Activated B cell treated with CpG ODN at 0.5 μM for 24 hours (primary cell): ENCODE measurements at regions not wholly inside any gene's neighbourhood (a gene's known extent, or its start where the extent isn't known, plus 50 kb on each side); places are given as distances from the start of the nearest gene placed in this dataset.

Experiments used
- ATAC-seq: fragments of 200-7000 bp; cut with Tn5 transposase; one replicate; pipeline ENCODE4 v1.10.0; 2021; ENCODE audit warnings: low read depth, mild to moderate bottlenecking, moderate library complexity
- CTCF ChIA-PET: fragments of 350-600 bp; sonication (Branson Sonifier 250); formaldehyde crosslinking; loops from one replicate; lab custom pipeline; 2021; ENCODE audit warnings: antibody characterized with exemption; lab: Charles Lee
- POLR2A ChIA-PET: fragments of 350-600 bp; sonication (Branson Sonifier 250); formaldehyde crosslinking; loops from one replicate; lab custom pipeline; 2021; ENCODE audit warnings: antibody characterized with exemption; lab: Charles Lee
- DNase-seq: peaks from one replicate; pipeline ENCODE4 v3.0.0; 2022
- H3K27ac Mint-ChIP-seq: one replicate; pipeline ENCODE4 v1.8.0; 2020; ENCODE audit warnings: mixed read lengths
- H3K27me3 Mint-ChIP-seq: one replicate; pipeline ENCODE4 v1.8.0; 2021; ENCODE audit warnings: mixed read lengths
- H3K36me3 Mint-ChIP-seq: one replicate; pipeline ENCODE4 v1.8.0; 2021; ENCODE audit warnings: low read depth, mixed read lengths
- H3K4me1 Mint-ChIP-seq: one replicate; pipeline ENCODE4 v1.8.0; 2021; ENCODE audit warnings: mixed read lengths
- H3K4me3 Mint-ChIP-seq: one replicate; pipeline ENCODE4 v1.8.0; 2020; ENCODE audit warnings: mild to moderate bottlenecking, mixed read lengths
- H3K9me3 Mint-ChIP-seq: one replicate; pipeline ENCODE4 v1.8.0; 2020; ENCODE audit warnings: mixed read lengths
- CTCF ChIP-seq: fragments of 200-600 bp; IDR thresholded peaks from one replicate; pipeline ENCODE4 v1.8.0; 2022; ENCODE audit warnings: antibody characterized with exemption, mild to moderate bottlenecking
- intact Hi-C: fragments of 100-400 bp; cut with micrococcal nuclease; formaldehyde crosslinking; loops from one replicate; pipeline ENCODE4 v1.15.1; 2024

GRCh38 chr7:142347091-142347490 lies 89.2 kb upstream of the PRSS58 start:
- Mint-ChIP-seq H3K27ac (no peak overlapping the region), H3K4me1 (no peaks in the 10 kb centered on the region), H3K36me3 (no peaks in the 10 kb centered on the region), H3K9me3 (no peaks in the 10 kb centered on the region), H3K4me3 (no peak overlapping the region), H3K27me3 (peaks cover 17% of the 10 kb centered on the region)
- ATAC-seq (no peak), DNase-seq (no peak)
- ChIA-PET CTCF (no interaction called here), POLR2A (no interaction called here)
- intact Hi-C loops = no loop called here
- TF ChIP-seq CTCF = no peak

DNA sequence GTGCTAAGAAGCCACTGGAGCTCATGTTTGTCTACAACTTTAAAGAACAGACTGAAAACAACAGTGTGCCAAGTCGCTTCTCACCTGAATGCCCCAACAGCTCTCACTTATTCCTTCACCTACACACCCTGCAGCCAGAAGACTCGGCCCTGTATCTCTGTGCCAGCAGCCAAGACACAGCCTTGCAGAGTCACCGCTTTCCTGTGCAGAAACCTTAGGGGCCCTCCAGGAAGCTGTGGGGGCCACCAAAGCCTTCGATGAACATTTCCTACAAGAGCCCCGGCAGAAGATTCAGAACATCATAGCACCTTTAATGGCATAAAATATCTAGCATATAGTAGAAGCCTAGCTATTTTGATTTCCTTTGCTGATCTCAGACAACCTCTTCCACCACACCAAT lies 88.0 kb upstream of the PRSS58 start:
- Mint-ChIP-seq H3K36me3 (no peaks in the 10 kb centered on the region), H3K27me3 (peaks cover 17% of the 10 kb centered on the region), H3K9me3 (no peaks in the 10 kb centered on the region), H3K4me1 (no peaks in the 10 kb centered on the region), H3K27ac (no peak overlapping the region), H3K4me3 (no peak overlapping the region)
- TF ChIP-seq CTCF = no peak
- DNase-seq (no peak), ATAC-seq (no peak)
- CTCF ChIA-PET = no interaction called here
- POLR2A ChIA-PET = no interaction called here
- intact Hi-C loops = no loop called here

DNA sequence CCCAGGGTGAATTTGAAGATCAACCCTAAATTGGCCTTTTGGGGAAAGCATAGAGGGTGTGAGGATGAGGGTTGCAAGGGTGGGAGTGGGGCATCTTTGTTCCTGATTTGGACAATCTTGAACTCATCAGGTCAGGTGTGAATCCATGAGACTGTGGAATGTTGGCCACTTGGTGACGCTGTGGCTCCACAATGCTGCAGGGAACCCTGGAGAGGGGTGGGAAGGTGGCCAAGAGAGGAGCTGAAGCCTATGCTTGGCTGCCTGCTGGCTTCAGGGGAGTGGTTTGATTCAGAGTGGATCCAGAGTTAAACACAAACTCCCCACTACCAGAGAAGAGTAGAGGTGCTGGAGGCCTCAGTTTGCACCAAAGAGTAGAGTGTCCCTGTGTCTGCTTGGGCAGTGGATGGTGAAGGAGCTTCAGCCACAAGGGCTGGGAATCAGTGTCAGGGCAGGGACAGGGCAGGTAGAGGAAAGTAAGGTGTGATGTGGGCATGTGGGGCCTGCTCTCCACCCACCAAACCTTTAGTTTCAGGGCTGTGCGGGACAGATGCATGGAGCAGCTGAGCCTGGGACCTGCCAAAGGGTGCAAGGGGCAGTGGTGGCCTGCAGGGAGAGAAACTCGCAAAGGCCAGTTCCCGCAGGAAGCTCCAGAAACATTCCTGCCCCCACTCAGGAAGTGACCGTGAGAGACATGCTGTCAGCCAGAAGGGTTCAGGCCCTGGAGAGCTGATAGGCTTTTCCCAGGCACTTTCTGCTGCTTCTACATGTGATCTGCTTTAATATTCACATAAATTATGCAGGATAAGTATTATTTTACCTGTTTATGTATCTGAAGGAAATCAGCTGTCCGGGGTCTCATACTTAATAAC lies 81.0 kb upstream of the PRSS58 start:
- no peak for ATAC-seq
- ChIA-PET POLR2A (no interaction called here), CTCF (no interaction called here)
- no peak overlapping the region for H3K4me3 Mint-ChIP-seq
- H3K27me3 Mint-ChIP-seq = peaks cover 6% of the 10 kb centered on the region
- TF ChIP-seq CTCF = no peak
- no peaks in the 10 kb centered on the region for H3K4me1 Mint-ChIP-seq
- no peak overlapping the region for H3K27ac Mint-ChIP-seq
- H3K36me3 Mint-ChIP-seq = no peaks in the 10 kb centered on the region
- intact Hi-C loops = no loop called here
- DNase-seq = no peak
- no peaks in the 10 kb centered on the region for H3K9me3 Mint-ChIP-seq

DNA sequence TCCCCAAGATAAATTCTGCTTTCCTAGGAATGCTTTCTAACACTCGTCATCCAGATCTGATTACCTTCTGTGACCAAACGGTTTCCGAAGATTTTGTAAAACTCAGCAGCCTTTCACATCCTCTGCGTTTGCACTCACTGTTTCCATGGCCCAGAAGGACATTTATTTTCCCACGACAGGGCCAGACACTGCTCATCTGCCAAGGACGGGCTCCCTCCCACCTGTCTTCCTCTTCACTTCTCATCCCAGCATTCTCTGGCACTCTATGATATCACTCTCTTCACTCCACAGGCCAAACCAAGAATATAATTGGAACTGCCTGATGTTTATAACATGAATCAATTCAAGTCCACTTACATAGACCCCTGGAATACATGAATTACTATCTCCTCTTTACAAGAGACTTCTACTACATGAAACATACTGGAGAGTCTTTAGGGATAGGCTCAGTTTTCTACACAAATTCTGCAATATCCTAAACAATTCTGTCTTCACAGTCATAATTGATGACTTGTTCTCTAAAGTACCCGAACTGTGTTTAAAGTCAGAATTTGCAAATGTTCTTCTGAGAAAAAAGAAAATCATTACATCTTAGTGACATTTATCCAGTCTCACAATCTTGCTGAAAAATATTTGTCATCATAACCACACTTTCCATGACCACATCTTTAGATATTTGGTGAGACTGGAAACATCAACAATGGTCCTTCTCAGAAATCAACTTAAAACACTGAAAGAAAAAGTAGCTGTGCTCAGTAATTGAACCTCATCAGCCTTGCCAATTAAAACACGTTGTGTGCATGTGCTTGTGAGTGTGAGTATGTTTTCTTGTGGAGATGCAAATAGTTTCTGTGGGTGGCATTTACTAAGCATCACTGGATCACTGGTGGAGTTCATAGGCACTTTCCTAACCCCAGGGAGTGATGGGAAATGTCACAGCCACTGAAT lies 79.5 kb upstream of the PRSS58 start:
- H3K36me3 Mint-ChIP-seq = no peaks in the 10 kb centered on the region
- no peak overlapping the region for H3K27ac Mint-ChIP-seq
- H3K4me1 Mint-ChIP-seq = no peaks in the 10 kb centered on the region
- H3K9me3 Mint-ChIP-seq = no peaks in the 10 kb centered on the region
- H3K4me3 Mint-ChIP-seq = no peak overlapping the region
- ChIA-PET POLR2A (no interaction called here), CTCF (no interaction called here)
- ATAC-seq (no peak), DNase-seq (no peak)
- intact Hi-C loops = no loop called here
- H3K27me3 Mint-ChIP-seq = peaks cover 6% of the 10 kb centered on the region
- TF ChIP-seq CTCF = no peak

DNA sequence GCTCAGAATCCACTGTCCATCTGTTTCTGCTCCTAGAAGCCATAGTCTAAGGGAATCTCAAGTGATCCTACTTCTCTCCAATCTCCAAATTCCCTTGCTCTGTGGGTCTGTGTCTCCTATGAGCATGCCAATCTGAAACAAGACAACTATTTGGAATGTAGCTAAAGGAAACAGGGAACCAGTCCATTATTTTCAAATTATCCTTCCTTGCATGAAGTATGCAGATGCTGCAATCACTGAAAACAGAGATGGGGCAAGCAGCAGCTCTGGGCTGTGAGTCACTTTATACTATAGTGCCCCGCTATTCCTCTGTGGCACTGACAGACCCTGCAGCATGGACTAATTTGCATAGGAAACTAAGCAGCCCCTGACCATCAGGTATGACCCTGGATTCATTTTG lies 76.9 kb upstream of the PRSS58 start:
- no peaks in the 10 kb centered on the region for H3K36me3 Mint-ChIP-seq
- H3K4me3 Mint-ChIP-seq = no peak overlapping the region
- H3K27me3 Mint-ChIP-seq = peaks cover 6% of the 10 kb centered on the region
- ATAC-seq (no peak), DNase-seq (no peak)
- no peaks in the 10 kb centered on the region for H3K9me3 Mint-ChIP-seq
- no peak overlapping the region for H3K27ac Mint-ChIP-seq
- CTCF ChIA-PET = no interaction called here
- intact Hi-C loops = no loop called here
- POLR2A ChIA-PET = no interaction called here
- no peak for TF ChIP-seq CTCF
- no peaks in the 10 kb centered on the region for H3K4me1 Mint-ChIP-seq
